ENCODE measurements at regions not wholly inside any gene's neighbourhood (a gene's known extent, or its start where the extent isn't known, plus 50 kb on each side); places are given as distances from the start of the nearest gene placed in this dataset.

GRCh38 chr2:193276988-193277387, 1082.3 kb upstream of the TMEFF2 start:
- TF ChIP-seq ZNF274 (IDR thresholded peaks at IDR 0.05; ENCODE audit: borderline replicate concordance, extremely low read depth, low read length) (no peak), POU5F1 (IDR thresholded peaks at IDR 0.05; ENCODE audit: low read depth, low read length) (no peak), POLR2AphosphoS5 (IDR thresholded peaks at IDR 0.05; ENCODE audit: low read depth, low read length) (no peak), TEAD4 (IDR thresholded peaks at IDR 0.05; ENCODE audit: low read depth, low read length) (no peak), GTF2F1 (IDR thresholded peaks at IDR 0.05; ENCODE audit: borderline replicate concordance, low read depth, low read length) (no peak), BACH1 (IDR thresholded peaks at IDR 0.05; ENCODE audit: low read length) (no peak), FOSL1 (IDR thresholded peaks at IDR 0.05; ENCODE audit: insufficient read depth, low read depth, low read length) (no peak), EGR1 (IDR thresholded peaks at IDR 0.05; ENCODE audit: borderline replicate concordance, low read depth, low read length) (no peak), CTBP2 (IDR thresholded peaks at IDR 0.05; ENCODE audit: borderline replicate concordance, insufficient read depth, insufficient read length, low read length) (no peak), SIN3A (conservative IDR thresholded peaks at IDR 0.05 in 1 of 2, IDR thresholded peaks at IDR 0.05 in 1 of 2; ENCODE audit: low read depth in 1 of 2, low read length in 2 of 2) (no peak), ASH2L (IDR thresholded peaks at IDR 0.05; ENCODE audit: low read length) (no peak), USF2 (IDR thresholded peaks at IDR 0.05; ENCODE audit: low read length) (no peak), JUN (IDR thresholded peaks at IDR 0.05; ENCODE audit: low read depth, low read length) (no peak), BRCA1 (IDR thresholded peaks at IDR 0.05; ENCODE audit: low read depth, low read length) (no peak), TBP (IDR thresholded peaks at IDR 0.05; ENCODE audit: low read depth, low read length) (no peak)
- H3K36me3 ChIP-seq (ENCODE audit: control insufficient read depth in 2 of 4, insufficient read depth in 4 of 4, low read length in 3 of 4), result no peaks in the 10 kb centered on the region
- H2AK5ac ChIP-seq (ENCODE audit: low read depth, low read length), result no peak overlapping the region
- no peak overlapping the region for H3K14ac ChIP-seq (ENCODE audit: insufficient read length)
- H3K27ac ChIP-seq (ENCODE audit: low read depth, low read length), result no peak overlapping the region
- no peak overlapping the region for H4K5ac ChIP-seq (ENCODE audit: insufficient read length, low read depth, low read length)
- no peaks in the 10 kb centered on the region for H4K20me1 ChIP-seq (replicated peaks in 1 of 2; ENCODE audit: control insufficient read depth in 1 of 2, insufficient read depth in 2 of 2, low read length in 2 of 2)
- no peaks in the 10 kb centered on the region for H3K79me1 ChIP-seq (ENCODE audit: low read depth, low read length)
- H2BK12ac ChIP-seq (ENCODE audit: low read depth, low read length), result no peak overlapping the region; the same call in 1 of the 2 replicates
- H3K56ac ChIP-seq (replicated peaks; ENCODE audit: insufficient read length, low read depth, low read length), result no peak overlapping the region
- ChIA-PET POLR2A (ENCODE audit: partially characterized antibody) (no interaction called here), CTCF (ENCODE audit: partially characterized antibody) (interaction anchor here (0.6 to 0.7 kb wide), 2 partner anchors 307 to 671 kb away, joined by 3 to 4 read pairs; no protein-coding TSS in a partner anchor)
- H3K23ac ChIP-seq (ENCODE audit: insufficient read length), result no peak overlapping the region
- no peak overlapping the region for H4K8ac ChIP-seq (ENCODE audit: extremely low read depth, insufficient read depth, low read length)
- no peak overlapping the region for H2BK20ac ChIP-seq (ENCODE audit: low read length)
- H3K79me2 ChIP-seq (ENCODE audit: control insufficient read depth in 1 of 2, insufficient read depth in 2 of 2, low read length in 2 of 2), result no peaks in the 10 kb centered on the region
- FAIRE-seq, result no peak
- no peak overlapping the region for H3K4me3 ChIP-seq (ENCODE audit: extremely low read depth in 1 of 4, insufficient read depth in 2 of 4, low read depth in 3 of 4, low read length in 4 of 4)
- no peak overlapping the region for H3K18ac ChIP-seq (ENCODE audit: extremely low read depth, low read length)
- H2BK120ac ChIP-seq (replicated peaks; ENCODE audit: low read depth, low read length), result no peak overlapping the region
- H3K4me1 ChIP-seq (replicated peaks in 1 of 4; ENCODE audit: control insufficient read depth in 3 of 4, insufficient read depth in 4 of 4, low read length in 3 of 4), result no peaks in the 10 kb centered on the region
- no peaks in the 10 kb centered on the region for H3K23me2 ChIP-seq (ENCODE audit: low read depth, low read length)
- H2AFZ ChIP-seq (ENCODE audit: low read length), result no peak overlapping the region; the same call in 1 of the 2 replicates
- DNase-seq (ENCODE audit: low read depth in 1 of 2, low spot score in 2 of 2), result no peak
- no peak overlapping the region for H2BK5ac ChIP-seq (ENCODE audit: low read depth, low read length)
- no peak overlapping the region for H3K9ac ChIP-seq (replicated peaks in 1 of 4; ENCODE audit: extremely low read depth in 1 of 4, low read depth in 3 of 4, low read length in 3 of 4)
- H3K4me2 ChIP-seq (ENCODE audit: insufficient read depth in 1 of 2, low read depth in 2 of 2, low read length in 2 of 2), result no peak overlapping the region
- no peak overlapping the region for H4K91ac ChIP-seq (replicated peaks; ENCODE audit: insufficient read length, low read length)
- peaks cover 0 to 1% (median 0%) of the 10 kb centered on the region in 4 experiments; a peak in 1 of 7 replicates for H3K27me3 ChIP-seq (replicated peaks in 1 of 4; ENCODE audit: control insufficient read depth in 3 of 4, extremely low read depth in 1 of 4, insufficient read depth in 3 of 4, low read length in 3 of 4)
- no peak overlapping the region for H3K4ac ChIP-seq (replicated peaks; ENCODE audit: insufficient read length, low read depth, low read length)
- no peak overlapping the region for H2BK15ac ChIP-seq (ENCODE audit: low read length)
- 76% methylated on average over 4 of the region's 11 CpGs; no CpG with 5 or more reads in 1 of the 2 experiments for WGBS, 2 experiments (ENCODE audit: extremely low coverage in 1 of 2, insufficient coverage in 1 of 2, insufficient read length in 1 of 2, insufficient replicate concordance in 2 of 2, low coverage in 1 of 2, low lambda C conversion rate in 2 of 2, missing lambda C conversion rate in 1 of 2)
- H3K9me3 ChIP-seq (ENCODE audit: insufficient read depth in 2 of 2, low read depth in 1 of 2, low read length in 1 of 2), result no peaks in the 10 kb centered on the region; a peak in 2 of 4 replicates
